D721Med (cell line): ENCODE measurements at regions not wholly inside any gene's neighbourhood (a gene's known extent, or its start where the extent isn't known, plus 50 kb on each side); places are given as distances from the start of the nearest gene placed in this dataset.
"Not testable (repeated sequence)": the region's sequence is repeated elsewhere in the genome, so short reads cannot be mapped to it uniquely, and the experiment has no call there.

Source experiments
- DNase-seq: peaks from one replicate; pipeline ENCODE4 v3.0.0; 2011; ENCODE audit warnings: low spot score; ENCODE audit not compliant: insufficient read length
- FAIRE-seq: peaks from 2 replicates; lab custom pipeline; 2011; peaks lifted over from hg19 to GRCh38; lab: Jason Lieb, UNC
- CTCF ChIP-seq: IDR thresholded peaks from 2 replicates; pipeline ENCODE4 v1.5.1; 2012; ENCODE audit warnings: mild to moderate bottlenecking, control low read depth; ENCODE audit not compliant: insufficient read depth; ENCODE audit errors: missing control alignments

GRCh38 chr3:106440672-106441071, 571.9 kb upstream of the CBLB start:
- TF ChIP-seq CTCF = no peak
- DNase-seq (no peak), FAIRE-seq (no peak)

GRCh38 chr3:106446271-106446670, 577.5 kb upstream of the CBLB start:
- FAIRE-seq = no peak
- no peak for TF ChIP-seq CTCF
- no peak for DNase-seq

- DNase-seq = no peak
- no peak for TF ChIP-seq CTCF
- FAIRE-seq = no peak
Measured at GRCh38 chr3:106447723-106448301, 579.0 kb upstream of the CBLB start.

GRCh38 chr3:106448372-106448966, 579.7 kb upstream of the CBLB start:
- not testable (repeated sequence) for FAIRE-seq, DNase-seq

GRCh38 chr3:106452096-106452495, 583.3 kb upstream of the CBLB start:
- DNase-seq = no peak
- TF ChIP-seq CTCF = no peak
- no peak for FAIRE-seq

GRCh38 chr3:106454497-106454896, 585.7 kb upstream of the CBLB start:
- no peak for DNase-seq
- TF ChIP-seq CTCF = no peak
- FAIRE-seq = no peak

- FAIRE-seq = no peak
- no peak for TF ChIP-seq CTCF
- DNase-seq = no peak
Measured at GRCh38 chr3:106457281-106458180, 588.7 kb upstream of the CBLB start.
